GM04503 (cell line): ENCODE measurements at regions not wholly inside any gene's neighbourhood (a gene's known extent, or its start where the extent isn't known, plus 50 kb on each side); places are given as distances from the start of the nearest gene placed in this dataset.
"Not testable (repeated sequence)": the region's sequence is repeated elsewhere in the genome, so short reads cannot be mapped to it uniquely, and the experiment has no call there.

Experiments used
- DNase-seq: peaks from one replicate; pipeline ENCODE4 v3.0.0-alpha.2; 2012; ENCODE audit warnings: low read depth

GRCh38 chr2:183533021-183533420 is 408.8 kb downstream of the NUP35 start:
- no peak for DNase-seq

GRCh38 chr2:183536290-183536689 is 412.0 kb downstream of the NUP35 start:
- DNase-seq: no peak

GRCh38 chr2:183536714-183537113 is 412.5 kb downstream of the NUP35 start:
- no peak for DNase-seq

GRCh38 chr2:183541766-183542165 is 417.5 kb downstream of the NUP35 start:
- DNase-seq: no peak

GRCh38 chr2:183542606-183543005 is 418.4 kb downstream of the NUP35 start:
- no peak for DNase-seq

GRCh38 chr2:183543222-183543621 is 419.0 kb downstream of the NUP35 start:
- no peak for DNase-seq

GRCh38 chr2:183543731-183544130 is 419.5 kb downstream of the NUP35 start:
- DNase-seq: no peak

- DNase-seq: not testable (repeated sequence)
Measured at GRCh38 chr2:183546560-183547350, 422.5 kb downstream of the NUP35 start.

GRCh38 chr2:183552716-183553115 is 428.5 kb downstream of the NUP35 start:
- no peak for DNase-seq

- DNase-seq: no peak
Measured at GRCh38 chr2:183564726-183565125, 440.5 kb downstream of the NUP35 start.

GRCh38 chr2:183575481-183575880 is 451.2 kb downstream of the NUP35 start:
- no peak for DNase-seq

- no peak for DNase-seq
Measured at GRCh38 chr2:183579686-183580085, 455.4 kb downstream of the NUP35 start.

- DNase-seq: no peak
Measured at GRCh38 chr2:183592271-183592670, 468.0 kb downstream of the NUP35 start.

GRCh38 chr2:183594150-183594549 is 469.9 kb downstream of the NUP35 start:
- no peak for DNase-seq

GRCh38 chr2:183597841-183598240 is 473.6 kb downstream of the NUP35 start:
- no peak for DNase-seq

- DNase-seq: no peak
Measured at GRCh38 chr2:183604065-183604464, 479.8 kb downstream of the NUP35 start.

- DNase-seq: no peak
Measured at GRCh38 chr2:183605440-183605839, 481.2 kb downstream of the NUP35 start.

GRCh38 chr2:183606022-183606717 is 481.9 kb downstream of the NUP35 start:
- no peak for DNase-seq

- no peak for DNase-seq
Measured at GRCh38 chr2:183606718-183607085, 482.5 kb downstream of the NUP35 start.

GRCh38 chr2:183607995-183608394 is 483.8 kb downstream of the NUP35 start:
- DNase-seq: no peak

GRCh38 chr2:183608747-183609146 is 484.5 kb downstream of the NUP35 start:
- DNase-seq: no peak

GRCh38 chr2:183610724-183611123 is 486.5 kb downstream of the NUP35 start:
- DNase-seq: no peak

GRCh38 chr2:183614799-183615435 is 490.7 kb downstream of the NUP35 start:
- DNase-seq: no peak
